ENCODE measurements at regions not wholly inside any gene's neighbourhood (a gene's known extent, or its start where the extent isn't known, plus 50 kb on each side); places are given as distances from the start of the nearest gene placed in this dataset.

DNA sequence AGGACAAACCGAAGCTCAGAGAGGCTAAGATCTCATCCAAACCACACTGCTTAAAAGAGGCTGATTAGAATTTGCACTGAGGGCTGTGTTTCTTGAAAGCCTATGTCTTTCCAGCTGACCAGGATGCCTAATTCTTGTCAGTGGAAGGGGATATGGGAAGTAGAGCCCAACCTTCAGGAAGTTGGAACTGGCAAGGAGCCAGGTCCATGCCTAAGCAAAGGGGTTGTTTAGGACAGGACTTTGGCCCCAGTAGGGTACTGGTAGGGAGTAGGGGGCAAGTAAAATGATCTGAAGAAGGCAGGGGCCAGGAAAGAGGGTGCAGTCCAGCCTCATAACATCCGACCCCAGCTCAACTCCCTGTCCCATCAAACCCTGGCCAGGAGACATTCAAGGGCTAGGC is 130.9 kb downstream of the GAS1 start:
- DNase-seq (ENCODE audit: extremely low read depth in 1 of 4, low spot score in 3 of 4) (no peak), ATAC-seq (no peak), FAIRE-seq (no peak)
- ChIA-PET POLR2A (no interaction called here), CTCF (ENCODE audit: low intra/inter-chr PET ratio) (no interaction called here)
- WGBS (ENCODE audit: insufficient coverage, low coverage, missing lambda C conversion rate), result 0% methylated on average over 2 of the region's 2 CpGs
- Histone ChIP-seq H3K9me1 (ENCODE audit: control insufficient read depth, insufficient read depth, low read length) (no peaks in the 10 kb centered on the region), H3K79me2 (ENCODE audit: control insufficient read depth, insufficient read depth, low read length) (no peaks in the 10 kb centered on the region), H3K36me3 (ENCODE audit: control insufficient read depth, insufficient read depth, low read length) (no peaks in the 10 kb centered on the region), H3K9me3 (replicated peaks; ENCODE audit: control insufficient read depth, insufficient read depth, low read depth, low read length) (no peaks in the 10 kb centered on the region), H3K4me2 (ENCODE audit: insufficient read depth, low read length) (no peak overlapping the region), H3K4me1 (replicated peaks in 1 of 2; ENCODE audit: control insufficient read depth in 2 of 2, insufficient read depth in 2 of 2, low read length in 2 of 2) (no peaks in the 10 kb centered on the region), H3K4me3 (no peak overlapping the region), H3K27me3 (ENCODE audit: control insufficient read depth in 2 of 2, insufficient read depth in 2 of 2, low read length in 2 of 2) (no peaks in the 10 kb centered on the region), H4K20me1 (replicated peaks; ENCODE audit: control insufficient read depth, insufficient read depth, low read length) (no peaks in the 10 kb centered on the region), H2AFZ (ENCODE audit: low read depth, low read length) (no peak overlapping the region), H3K27ac (ENCODE audit: extremely low read depth, low read depth, low read length) (no peak overlapping the region), H3K9ac (ENCODE audit: insufficient read depth in 1 of 2, low read depth in 2 of 2, low read length in 2 of 2) (no peak overlapping the region)
- in situ Hi-C loops (cut with MboI) (no loop called here), intact Hi-C loops (cut with micrococcal nuclease) (no loop called here)
- no TSS peak for BruUV-seq (replicated peaks)
- peak; percentile 59 for TF ChIP-seq NFIC (IDR thresholded peaks at IDR 0.05)
- no peak for TF ChIP-seq RBM15 (IDR thresholded peaks at IDR 0.05; ENCODE audit: insufficient read depth, low read length)
- no peak for TF ChIP-seq MCM7 (IDR thresholded peaks at IDR 0.05)
- no peak for TF ChIP-seq BMI1 (IDR thresholded peaks at IDR 0.05; ENCODE audit: low read length)
- TF ChIP-seq ZNF143 (CRISPR knock-in tag; IDR thresholded peaks at IDR 0.05), result no peak

DNA sequence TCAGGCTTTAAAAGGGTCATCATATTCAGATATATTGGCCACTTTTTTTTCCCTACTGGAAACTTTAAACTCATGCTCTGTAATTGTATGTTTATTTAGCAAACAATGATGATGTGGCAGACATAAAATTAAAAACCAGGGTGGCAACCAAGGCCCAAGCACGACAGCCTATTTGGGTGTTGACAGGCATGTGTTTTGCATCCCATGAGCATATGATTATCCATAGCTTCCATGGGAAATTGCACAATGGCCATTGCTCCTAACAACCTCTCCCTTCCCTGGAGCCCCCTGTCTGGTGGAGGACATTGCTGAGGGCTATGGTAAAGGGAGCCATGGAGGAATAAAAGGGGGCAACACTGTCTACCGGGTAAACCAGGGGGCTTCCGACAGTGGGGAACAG is 134.7 kb downstream of the GAS1 start:
- H3K36me3 ChIP-seq (ENCODE audit: control insufficient read depth, insufficient read depth, low read length), result no peaks in the 10 kb centered on the region
- intact Hi-C loops (cut with micrococcal nuclease) (no loop called here), in situ Hi-C loops (cut with MboI) (no loop called here)
- ATAC-seq (no peak), DNase-seq (ENCODE audit: extremely low read depth in 1 of 4, low spot score in 3 of 4) (no peak), FAIRE-seq (no peak)
- H3K9ac ChIP-seq (ENCODE audit: insufficient read depth in 1 of 2, low read depth in 2 of 2, low read length in 2 of 2), result no peak overlapping the region
- ChIA-PET POLR2A (no interaction called here), CTCF (ENCODE audit: low intra/inter-chr PET ratio) (no interaction called here)
- H3K4me2 ChIP-seq (ENCODE audit: insufficient read depth, low read length), result no peak overlapping the region
- no peaks in the 10 kb centered on the region for H4K20me1 ChIP-seq (replicated peaks; ENCODE audit: control insufficient read depth, insufficient read depth, low read length)
- H3K27me3 ChIP-seq (ENCODE audit: control insufficient read depth in 2 of 2, insufficient read depth in 2 of 2, low read length in 2 of 2), result no peaks in the 10 kb centered on the region
- H3K27ac ChIP-seq (ENCODE audit: extremely low read depth, low read depth, low read length), result no peak overlapping the region
- no peak overlapping the region for H2AFZ ChIP-seq (ENCODE audit: low read depth, low read length)
- no peaks in the 10 kb centered on the region for H3K9me3 ChIP-seq (replicated peaks; ENCODE audit: control insufficient read depth, insufficient read depth, low read depth, low read length)
- no peak overlapping the region for H3K4me3 ChIP-seq
- H3K4me1 ChIP-seq (replicated peaks in 1 of 2; ENCODE audit: control insufficient read depth in 2 of 2, insufficient read depth in 2 of 2, low read length in 2 of 2), result no peaks in the 10 kb centered on the region
- no TSS peak for BruUV-seq (replicated peaks)
- H3K9me1 ChIP-seq (ENCODE audit: control insufficient read depth, insufficient read depth, low read length), result no peaks in the 10 kb centered on the region
- 0% methylated on average over 2 of the region's 3 CpGs for WGBS (ENCODE audit: insufficient coverage, low coverage, missing lambda C conversion rate)
- H3K79me2 ChIP-seq (ENCODE audit: control insufficient read depth, insufficient read depth, low read length), result no peaks in the 10 kb centered on the region
- TF ChIP-seq WHSC1 (IDR thresholded peaks at IDR 0.05; ENCODE audit: low read length) (no peak), SUPT5H (IDR thresholded peaks at IDR 0.05) (no peak), ZNF165 (CRISPR knock-in tag; IDR thresholded peaks at IDR 0.05; ENCODE audit: borderline replicate concordance) (no peak), TAL1 (IDR thresholded peaks at IDR 0.05) (no peak), ZC3H4 (CRISPR knock-in tag; IDR thresholded peaks at IDR 0.05; ENCODE audit: borderline replicate concordance) (no peak), KDM5B (IDR thresholded peaks at IDR 0.05; ENCODE audit: insufficient replicate concordance, low read depth, low read length) (no peak), IFI16 (CRISPR knock-in tag; IDR thresholded peaks at IDR 0.05) (no peak), POLR3A (IDR thresholded peaks at IDR 0.05; ENCODE audit: borderline replicate concordance, extremely low read depth, insufficient read depth, insufficient read length) (no peak)
- TF ChIP-seq, protein P1, sequence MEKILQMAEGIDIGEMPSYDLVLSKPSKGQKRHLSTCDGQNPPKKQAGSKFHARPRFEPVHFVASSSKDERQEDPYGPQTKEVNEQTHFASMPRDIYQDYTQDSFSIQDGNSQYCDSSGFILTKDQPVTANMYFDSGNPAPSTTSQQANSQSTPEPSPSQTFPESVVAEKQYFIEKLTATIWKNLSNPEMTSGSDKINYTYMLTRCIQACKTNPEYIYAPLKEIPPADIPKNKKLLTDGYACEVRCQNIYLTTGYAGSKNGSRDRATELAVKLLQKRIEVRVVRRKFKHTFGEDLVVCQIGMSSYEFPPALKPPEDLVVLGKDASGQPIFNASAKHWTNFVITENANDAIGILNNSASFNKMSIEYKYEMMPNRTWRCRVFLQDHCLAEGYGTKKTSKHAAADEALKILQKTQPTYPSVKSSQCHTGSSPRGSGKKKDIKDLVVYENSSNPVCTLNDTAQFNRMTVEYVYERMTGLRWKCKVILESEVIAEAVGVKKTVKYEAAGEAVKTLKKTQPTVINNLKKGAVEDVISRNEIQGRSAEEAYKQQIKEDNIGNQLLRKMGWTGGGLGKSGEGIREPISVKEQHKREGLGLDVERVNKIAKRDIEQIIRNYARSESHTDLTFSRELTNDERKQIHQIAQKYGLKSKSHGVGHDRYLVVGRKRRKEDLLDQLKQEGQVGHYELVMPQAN (IDR thresholded peaks at IDR 0.05; ENCODE audit: borderline replicate concordance), result no peak
- TF ChIP-seq, protein P2, sequence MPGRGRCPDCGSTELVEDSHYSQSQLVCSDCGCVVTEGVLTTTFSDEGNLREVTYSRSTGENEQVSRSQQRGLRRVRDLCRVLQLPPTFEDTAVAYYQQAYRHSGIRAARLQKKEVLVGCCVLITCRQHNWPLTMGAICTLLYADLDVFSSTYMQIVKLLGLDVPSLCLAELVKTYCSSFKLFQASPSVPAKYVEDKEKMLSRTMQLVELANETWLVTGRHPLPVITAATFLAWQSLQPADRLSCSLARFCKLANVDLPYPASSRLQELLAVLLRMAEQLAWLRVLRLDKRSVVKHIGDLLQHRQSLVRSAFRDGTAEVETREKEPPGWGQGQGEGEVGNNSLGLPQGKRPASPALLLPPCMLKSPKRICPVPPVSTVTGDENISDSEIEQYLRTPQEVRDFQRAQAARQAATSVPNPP (IDR thresholded peaks at IDR 0.05; ENCODE audit: borderline replicate concordance, insufficient read depth, insufficient read length), result no peak

Measured in K562 (cell line).